HG03571 (cell line): ENCODE measurements at regions not wholly inside any gene's neighbourhood (a gene's known extent, or its start where the extent isn't known, plus 50 kb on each side); places are given as distances from the start of the nearest gene placed in this dataset.

Experiments
- ATAC-seq: cut with Tn5 transposase; IDR thresholded peaks from one replicate; pipeline ENCODE4 v1.9.1; 2021; ENCODE audit not compliant: unreplicated experiment

- no peak for ATAC-seq
Measured at GRCh38 chr11:91966368-91966767, 258.2 kb upstream of the FAT3 start.

DNA sequence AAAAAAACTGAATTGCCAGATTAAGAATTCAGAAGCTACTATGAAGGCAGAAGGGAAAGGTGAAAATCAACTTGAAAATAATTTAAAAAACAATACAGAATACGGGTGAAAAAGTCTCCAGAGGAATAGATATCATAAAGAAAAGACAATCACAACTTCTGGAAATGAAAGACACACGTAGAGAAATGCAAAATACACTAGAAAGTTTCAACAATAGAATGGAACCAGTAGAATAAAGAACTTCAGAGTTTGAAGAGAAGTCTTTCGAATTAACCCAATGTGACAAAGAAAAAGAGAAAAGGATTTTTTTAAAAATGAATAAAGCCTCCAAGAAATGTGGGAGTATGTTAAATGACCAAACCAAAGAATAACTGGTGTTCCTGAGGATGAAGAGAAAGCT is 263.8 kb upstream of the FAT3 start:
- no peak for ATAC-seq

GRCh38 chr11:91959411-91959810 is 265.2 kb upstream of the FAT3 start:
- ATAC-seq, result no peak

- no peak for ATAC-seq
Measured at GRCh38 chr11:91956711-91957110, 267.9 kb upstream of the FAT3 start.

DNA sequence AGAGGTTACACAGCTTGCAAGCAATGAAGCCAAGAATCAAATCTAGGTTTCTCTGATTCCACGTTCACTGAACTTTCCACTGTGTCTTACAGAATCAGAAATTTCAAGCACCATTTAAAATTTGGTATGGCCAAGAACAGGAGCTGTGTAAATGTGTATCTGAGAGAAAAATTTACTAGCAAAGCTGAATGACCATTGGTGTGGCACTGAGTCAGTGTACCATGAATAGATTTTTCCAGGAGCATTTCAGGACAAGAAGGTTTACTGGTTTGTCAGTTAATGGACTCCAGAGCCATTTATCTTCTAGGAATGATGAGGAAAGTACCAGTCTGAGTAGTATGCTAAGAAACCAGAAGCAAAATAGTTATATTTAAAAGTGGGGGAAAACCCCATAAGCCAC is 269.4 kb upstream of the FAT3 start:
- no peak for ATAC-seq

GRCh38 chr11:91952056-91952455 is 272.6 kb upstream of the FAT3 start:
- ATAC-seq, result no peak

DNA sequence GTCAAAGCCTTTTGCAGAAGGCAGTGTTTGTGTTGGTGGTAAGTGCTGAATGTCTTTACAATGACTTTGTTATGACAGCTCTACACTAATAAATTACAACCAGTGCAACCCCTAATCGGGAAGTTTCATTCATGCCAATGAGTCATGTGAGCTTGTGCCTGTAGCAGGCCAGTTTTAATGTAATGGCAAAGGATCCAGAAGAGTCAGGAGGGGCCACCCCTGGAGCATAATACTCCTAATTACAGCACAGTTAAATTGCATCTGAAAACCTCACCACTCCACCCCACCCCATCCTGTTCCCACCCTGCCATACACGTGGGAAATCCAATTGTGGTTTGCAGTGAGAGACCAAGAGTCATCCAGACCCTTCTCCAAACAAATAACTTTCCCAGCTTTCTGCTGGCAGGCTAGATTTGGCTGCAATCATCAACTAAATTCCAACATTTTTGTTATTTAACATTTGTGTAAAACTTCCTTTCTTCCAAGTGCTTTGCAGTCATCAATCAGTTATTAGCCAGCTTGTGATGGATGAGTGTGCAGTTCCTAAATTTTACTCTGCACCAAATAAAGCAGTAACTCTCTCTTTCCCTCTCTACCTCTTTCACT is 277.3 kb upstream of the FAT3 start:
- ATAC-seq, result no peak

DNA sequence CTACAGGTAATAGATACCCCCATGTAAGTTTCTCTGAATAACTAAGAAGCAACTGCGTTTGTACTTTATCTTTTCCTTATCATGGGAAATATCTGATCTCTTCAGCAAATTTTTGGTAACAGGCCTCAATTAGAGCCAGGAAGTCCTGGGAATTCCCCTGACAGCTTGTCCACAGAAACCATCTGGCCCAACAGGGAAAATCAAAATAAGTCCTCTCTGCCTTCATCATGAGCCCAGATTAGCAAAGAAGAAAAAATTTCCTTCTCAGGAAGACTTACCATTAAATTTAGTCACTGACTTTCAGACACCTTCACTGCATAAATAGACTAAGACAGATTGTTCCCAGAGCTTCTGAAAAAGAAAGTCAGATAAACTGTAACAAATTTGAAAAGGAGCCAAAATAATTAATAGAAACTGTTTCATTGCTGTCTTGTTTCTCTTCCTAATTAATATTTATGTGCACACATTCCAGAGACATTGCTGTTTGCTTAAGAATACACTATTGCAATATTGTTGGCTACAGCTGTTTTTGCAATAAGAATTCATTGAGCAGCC is 278.1 kb upstream of the FAT3 start:
- no peak for ATAC-seq

- ATAC-seq, result no peak
Measured at GRCh38 chr11:91935120-91935519, 289.5 kb upstream of the FAT3 start.

- no peak for ATAC-seq
Measured at GRCh38 chr11:91932151-91932821, 292.3 kb upstream of the FAT3 start.

DNA sequence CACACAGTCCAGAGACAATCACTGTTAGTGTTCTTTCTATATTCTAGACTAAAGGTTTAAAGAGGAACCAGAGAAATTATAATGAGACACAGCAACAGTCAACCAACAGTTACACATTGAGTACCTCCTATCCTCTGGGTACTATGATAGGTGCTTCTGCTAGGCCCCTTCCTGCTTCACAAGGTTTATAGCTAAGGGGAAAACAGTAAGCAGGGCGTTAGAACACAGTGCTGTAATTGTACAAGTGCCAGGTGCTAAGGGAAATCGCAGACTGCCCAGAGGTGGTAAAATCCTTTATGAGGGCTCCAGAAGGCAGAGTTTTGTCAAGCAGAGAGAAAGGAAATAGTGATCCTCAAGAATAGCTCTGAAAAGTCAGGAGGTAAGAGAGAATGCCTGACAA is 297.2 kb upstream of the FAT3 start:
- no peak for ATAC-seq

GRCh38 chr11:91926965-91927364 is 297.7 kb upstream of the FAT3 start:
- ATAC-seq, result no peak

DNA sequence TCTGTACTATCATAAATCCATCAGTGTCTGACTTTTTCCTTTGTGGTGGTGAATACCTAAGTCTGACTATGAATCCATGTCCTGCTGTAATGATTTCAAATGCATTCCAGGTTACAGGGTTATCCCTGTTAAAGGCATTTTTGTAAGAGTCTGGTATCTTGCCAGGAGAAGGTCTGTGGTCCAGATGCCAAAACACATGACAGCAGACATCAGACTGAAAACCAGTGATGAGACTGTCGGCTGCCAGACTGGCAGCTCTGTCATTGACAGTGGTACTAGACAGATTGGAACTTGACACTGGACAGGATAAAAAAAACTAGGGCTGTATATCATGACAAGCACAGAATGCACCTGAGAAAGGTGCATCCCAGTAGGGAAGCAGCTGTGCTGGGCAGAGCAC is 301.8 kb upstream of the FAT3 start:
- no peak for ATAC-seq

DNA sequence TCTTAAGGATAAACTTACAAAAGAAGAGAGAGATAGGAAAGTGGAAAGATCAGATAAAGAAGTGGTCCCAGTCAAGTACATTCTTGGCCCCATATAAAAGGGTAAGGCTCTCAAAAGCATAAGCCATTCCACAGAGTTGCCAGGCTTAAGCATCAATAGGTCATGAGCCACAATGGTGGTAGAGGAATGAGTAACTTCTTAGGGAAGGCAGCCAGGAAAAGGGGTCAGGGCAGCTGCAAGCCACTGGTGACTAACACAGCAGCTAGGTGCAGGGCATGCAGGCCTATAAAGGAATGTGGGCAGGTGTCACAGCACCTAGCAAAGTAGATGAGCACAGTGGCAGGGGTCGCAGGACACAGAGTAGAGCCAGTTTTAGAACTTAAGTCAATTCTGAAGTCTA is 302.6 kb upstream of the FAT3 start:
- ATAC-seq, result no peak

DNA sequence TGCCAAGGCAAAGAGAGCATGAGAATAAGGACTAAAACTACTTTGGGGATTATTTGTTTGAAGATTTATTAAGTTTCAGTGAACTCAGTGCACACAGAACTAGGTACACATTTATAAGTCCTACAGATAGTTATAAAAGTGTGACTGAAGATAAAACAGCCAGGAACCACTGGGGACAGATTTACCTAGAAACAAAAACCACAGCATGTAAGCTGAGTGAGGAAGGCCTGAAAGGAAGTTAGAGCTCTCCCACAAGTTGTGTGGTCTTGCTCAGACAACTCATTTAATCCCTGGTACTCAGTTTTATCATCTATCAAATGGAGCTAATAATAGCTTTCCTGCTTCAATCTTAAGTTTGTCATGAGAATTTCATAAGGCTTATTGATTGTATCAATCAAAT is 311.2 kb upstream of the FAT3 start:
- no peak for ATAC-seq

DNA sequence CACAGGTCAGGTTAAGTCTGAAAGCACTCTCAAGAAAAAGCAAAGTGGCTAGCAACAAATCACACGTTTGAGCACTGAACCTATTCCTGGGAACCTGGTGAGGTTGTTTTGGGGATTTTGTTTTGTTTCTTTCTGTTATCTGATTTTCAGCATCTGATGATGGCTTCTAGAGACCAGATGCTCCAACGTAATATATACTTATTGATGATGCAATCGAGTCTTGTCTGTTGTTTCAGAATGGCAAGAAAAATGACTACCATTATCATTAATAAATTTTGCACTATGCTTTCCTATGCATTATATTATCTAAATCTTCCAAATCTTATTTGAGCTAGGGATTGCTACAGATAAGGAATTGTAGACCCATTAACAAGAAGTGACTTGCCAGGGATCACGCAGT is 312.3 kb upstream of the FAT3 start:
- ATAC-seq, result no peak

- no peak for ATAC-seq
Measured at GRCh38 chr11:91906871-91907624, 317.6 kb upstream of the FAT3 start.

DNA sequence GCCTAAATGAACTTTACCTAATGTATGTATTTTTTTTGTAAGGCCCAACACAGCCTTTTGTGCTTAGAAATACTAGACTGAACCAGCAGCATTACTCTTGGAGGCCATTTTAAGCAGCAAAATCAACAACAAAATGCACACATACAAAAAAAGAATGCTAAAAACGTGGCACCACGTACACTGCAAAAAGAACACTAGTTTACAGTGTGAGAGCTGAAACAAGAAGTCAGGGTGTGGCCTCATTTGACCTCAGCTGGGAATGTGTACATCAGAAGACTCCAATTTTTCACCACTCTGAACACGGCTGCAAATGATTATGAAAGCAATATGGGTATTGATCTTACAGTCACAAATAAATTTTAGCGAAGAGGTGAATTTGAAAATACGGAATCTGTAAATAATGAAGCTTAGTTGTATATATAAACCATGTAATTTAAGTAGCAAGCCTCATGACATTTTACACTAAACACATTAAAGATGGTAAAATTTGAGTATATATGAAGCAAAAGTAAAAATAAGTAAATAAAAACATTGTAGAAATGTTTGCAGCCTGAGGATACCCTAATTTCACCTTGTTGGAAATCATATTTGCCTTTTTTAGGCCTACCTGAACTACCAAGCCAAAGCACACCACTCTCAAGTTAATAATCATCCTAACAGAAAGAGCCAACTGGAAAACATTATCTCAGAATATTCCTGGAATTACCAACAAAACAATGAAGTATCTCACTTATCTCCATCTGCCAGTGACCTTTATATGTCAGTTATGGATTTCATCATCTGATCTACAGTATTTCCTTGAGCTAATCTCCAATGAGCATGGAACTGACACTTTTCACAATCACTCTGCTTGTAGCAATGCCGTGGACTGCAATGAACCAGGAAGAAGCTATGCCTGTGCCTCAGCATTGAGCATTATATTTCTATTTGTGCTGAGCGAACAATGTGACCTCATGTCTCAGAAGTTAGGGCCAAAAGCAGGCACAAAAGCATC is 319.5 kb upstream of the FAT3 start:
- ATAC-seq, result no peak

- no peak for ATAC-seq
Measured at GRCh38 chr11:91902312-91902711, 322.3 kb upstream of the FAT3 start.

DNA sequence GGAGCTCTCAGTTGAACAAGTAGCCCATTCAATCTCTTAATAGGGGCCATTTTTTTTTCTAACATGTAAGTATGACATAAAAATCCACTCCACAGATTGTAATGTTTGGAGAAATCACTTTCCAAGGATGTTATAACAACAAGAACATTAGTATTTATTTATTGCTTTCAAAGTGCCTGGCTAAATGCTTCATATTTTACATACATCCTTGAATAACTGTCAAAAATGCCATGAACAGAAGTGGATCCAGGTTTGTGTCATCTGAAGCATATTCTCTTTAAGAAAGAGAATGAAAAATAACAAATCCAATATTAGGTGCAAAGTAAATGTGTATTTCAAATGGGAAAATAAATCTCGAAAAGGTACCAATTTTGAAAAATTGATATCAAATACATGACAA is 344.0 kb upstream of the FAT3 start:
- ATAC-seq, result no peak

DNA sequence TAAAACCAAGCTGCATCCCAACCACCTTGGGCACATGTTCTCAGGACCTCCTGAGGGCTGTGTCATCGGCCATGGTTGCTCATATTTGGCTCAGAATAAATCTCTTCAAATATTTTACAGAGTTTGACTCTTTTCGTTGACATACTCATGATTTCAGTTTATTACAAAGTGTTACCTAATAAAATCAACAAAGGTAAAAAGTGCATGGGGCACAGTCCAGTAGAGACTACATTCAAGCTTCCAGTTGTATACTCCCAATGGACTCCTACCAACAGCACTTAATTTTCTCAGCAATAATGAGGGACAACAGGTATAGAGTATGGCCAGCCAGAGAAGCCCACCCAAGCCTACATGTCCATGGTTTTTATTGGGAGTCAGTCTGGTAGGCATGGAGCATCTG is 347.9 kb upstream of the FAT3 start:
- ATAC-seq, result no peak
